ENCODE measurements at regions not wholly inside any gene's neighbourhood (a gene's known extent, or its start where the extent isn't known, plus 50 kb on each side); places are given as distances from the start of the nearest gene placed in this dataset.

DNA sequence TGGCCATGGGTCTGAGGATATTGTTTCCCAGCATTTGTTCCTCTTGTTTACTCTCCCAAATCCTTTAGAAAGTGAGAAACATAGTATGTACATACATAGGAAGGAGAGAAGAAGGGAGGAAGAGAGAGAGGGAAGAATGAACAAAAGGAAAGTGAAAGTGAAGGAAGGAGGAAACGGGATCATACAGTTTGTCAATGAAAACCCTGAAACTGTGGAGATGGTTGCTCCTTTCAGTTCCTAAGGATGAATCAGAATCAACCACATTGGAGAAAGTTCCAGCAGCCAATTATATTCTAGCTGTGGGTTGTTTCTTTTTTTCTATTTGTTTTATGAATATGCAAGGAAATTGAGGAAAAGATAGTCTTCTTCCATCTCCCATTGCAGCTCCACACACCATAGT, 396.5 kb downstream of the MLLT3 start:
- Histone ChIP-seq H3K9ac (no peak overlapping the region), H3K4me2 (no peak overlapping the region), H3K27ac (no peak overlapping the region), H3K27me3 (no peaks in the 10 kb centered on the region), H3K4me1 (peaks cover 5% of the 10 kb centered on the region), H3K4me3 (no peak overlapping the region), H4K20me1 (no peaks in the 10 kb centered on the region), H3K9me3 (no peaks in the 10 kb centered on the region), H3K36me3 (no peaks in the 10 kb centered on the region)
- no peak for TF ChIP-seq Cebpa-rat (IDR thresholded peaks at IDR 0.05)

DNA sequence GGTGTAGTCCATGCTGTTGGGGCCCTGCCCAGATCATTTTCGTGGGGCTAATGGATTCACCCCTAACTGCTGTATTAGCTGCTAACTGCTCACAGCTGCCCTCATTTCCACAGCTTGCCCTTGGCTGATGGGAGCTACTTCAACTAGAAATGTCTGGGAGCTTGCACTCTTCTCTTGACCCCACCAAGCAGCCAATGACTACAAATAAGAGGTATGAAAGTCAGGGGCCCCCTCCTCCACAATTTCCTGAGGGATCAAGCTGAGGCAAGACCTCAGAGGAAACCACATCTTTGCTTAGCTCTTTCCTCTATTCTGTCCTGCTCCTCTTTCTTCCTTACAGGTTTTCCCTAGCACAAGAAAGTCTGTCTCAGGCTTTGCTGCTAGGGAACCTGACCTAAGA, 397.5 kb downstream of the MLLT3 start:
- no peak overlapping the region for H3K4me3 ChIP-seq
- no peaks in the 10 kb centered on the region for H3K27me3 ChIP-seq
- no peak overlapping the region for H3K9ac ChIP-seq
- no peaks in the 10 kb centered on the region for H4K20me1 ChIP-seq
- no peak for TF ChIP-seq Cebpa-rat (IDR thresholded peaks at IDR 0.05)
- H3K4me1 ChIP-seq: peaks cover 5% of the 10 kb centered on the region
- H3K4me2 ChIP-seq: peak overlapping the region; percentile 29
- H3K36me3 ChIP-seq: no peaks in the 10 kb centered on the region
- no peaks in the 10 kb centered on the region for H3K9me3 ChIP-seq
- no peak overlapping the region for H3K27ac ChIP-seq

DNA sequence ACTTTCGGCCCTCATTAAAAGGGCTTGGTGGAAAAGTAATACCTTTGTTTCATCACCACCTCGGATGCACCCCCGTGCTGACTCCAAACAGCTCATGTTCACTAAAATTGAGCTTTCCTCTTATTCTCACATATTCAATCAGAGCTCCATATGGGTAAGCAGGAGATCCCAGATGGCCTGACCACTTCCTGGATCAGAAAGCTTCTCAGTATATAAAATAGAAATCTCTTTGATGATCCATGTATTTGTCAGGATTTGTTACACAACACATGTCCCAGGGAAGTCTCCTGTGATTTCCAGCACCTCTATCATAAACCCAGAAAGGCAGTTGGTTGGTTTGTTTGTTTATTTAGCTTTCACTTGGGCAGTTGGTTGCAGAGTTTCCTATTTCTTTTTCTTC, 402.0 kb downstream of the MLLT3 start:
- no peaks in the 10 kb centered on the region for H3K36me3 ChIP-seq
- no peak overlapping the region for H3K4me3 ChIP-seq
- H3K9me3 ChIP-seq: no peaks in the 10 kb centered on the region
- H3K4me1 ChIP-seq: peaks cover 5% of the 10 kb centered on the region
- TF ChIP-seq Cebpa-rat (IDR thresholded peaks at IDR 0.05): no peak
- H3K27me3 ChIP-seq: no peaks in the 10 kb centered on the region
- H3K9ac ChIP-seq: no peak overlapping the region
- H3K4me2 ChIP-seq: no peak overlapping the region
- H4K20me1 ChIP-seq: no peaks in the 10 kb centered on the region
- H3K27ac ChIP-seq: no peak overlapping the region

DNA sequence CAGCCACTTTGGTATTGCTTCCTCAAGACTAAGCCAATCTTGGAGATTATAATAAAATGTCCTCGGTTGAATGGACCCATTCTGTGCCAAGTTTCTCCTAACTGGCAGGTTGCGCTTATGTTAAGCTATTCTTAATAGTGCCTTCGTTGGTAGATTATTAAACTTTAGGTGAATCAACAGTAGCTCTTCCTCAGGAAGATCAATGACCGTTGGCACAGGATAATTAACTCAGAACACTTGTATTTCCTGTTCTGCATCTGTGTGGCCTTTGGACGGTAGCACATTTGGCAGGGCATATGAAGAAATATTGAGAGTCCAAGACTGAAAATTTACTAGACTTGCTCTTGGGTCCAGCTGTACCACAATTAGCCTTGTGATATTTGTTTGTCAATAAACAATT, 402.9 kb downstream of the MLLT3 start:
- no peak overlapping the region for H3K4me2 ChIP-seq
- H3K4me3 ChIP-seq: no peak overlapping the region
- H3K27ac ChIP-seq: no peak overlapping the region
- no peak for TF ChIP-seq Cebpa-rat (IDR thresholded peaks at IDR 0.05)
- H3K4me1 ChIP-seq: no peaks in the 10 kb centered on the region
- H4K20me1 ChIP-seq: no peaks in the 10 kb centered on the region
- H3K27me3 ChIP-seq: no peaks in the 10 kb centered on the region
- H3K36me3 ChIP-seq: no peaks in the 10 kb centered on the region
- no peak overlapping the region for H3K9ac ChIP-seq
- no peaks in the 10 kb centered on the region for H3K9me3 ChIP-seq

DNA sequence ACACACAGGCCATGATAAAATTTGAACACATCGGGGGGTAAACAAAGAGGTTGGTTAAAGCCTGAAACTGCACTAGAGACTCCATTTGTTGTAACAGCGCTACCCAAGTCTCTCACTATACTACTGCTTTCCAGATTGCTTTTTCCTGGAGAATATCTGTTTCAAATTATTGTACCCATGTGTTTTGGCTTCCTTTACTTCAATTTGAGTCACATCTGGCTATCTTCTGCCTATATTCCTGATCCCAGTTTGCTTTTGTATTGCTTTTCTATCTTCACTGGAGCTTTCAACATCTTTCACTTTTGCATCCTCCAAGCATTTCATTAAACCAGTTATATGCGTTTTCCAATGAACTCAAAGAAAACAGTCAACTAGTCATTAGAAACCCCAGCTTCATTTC, 404.7 kb downstream of the MLLT3 start:
- no peak for TF ChIP-seq Cebpa-rat (IDR thresholded peaks at IDR 0.05)
- H3K27ac ChIP-seq: no peak overlapping the region

DNA sequence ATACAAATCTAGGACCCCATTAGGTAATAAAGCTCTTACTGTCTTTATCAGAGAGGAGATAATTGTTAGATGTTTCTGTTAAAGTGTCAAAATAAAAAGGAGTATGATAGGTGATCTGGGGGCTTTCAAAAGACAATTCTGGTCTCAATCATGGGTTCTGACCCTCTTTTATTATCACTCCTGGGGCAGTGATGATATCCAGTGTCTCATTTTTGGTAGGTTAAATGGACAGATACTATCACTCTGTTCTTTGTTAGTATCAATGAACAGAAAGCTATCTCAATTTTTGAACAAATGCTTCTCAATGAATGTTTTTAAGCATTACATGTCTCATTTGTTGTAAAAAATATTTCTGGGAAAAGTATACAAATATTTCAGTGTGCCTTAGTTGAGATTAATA, 405.9 kb downstream of the MLLT3 start:
- Histone ChIP-seq H3K4me1 (no peaks in the 10 kb centered on the region), H3K4me2 (no peak overlapping the region), H3K36me3 (no peaks in the 10 kb centered on the region), H3K27me3 (no peaks in the 10 kb centered on the region), H3K9ac (no peak overlapping the region), H4K20me1 (no peaks in the 10 kb centered on the region), H3K27ac (no peak overlapping the region), H3K4me3 (no peak overlapping the region), H3K9me3 (no peaks in the 10 kb centered on the region)
- no peak for TF ChIP-seq Cebpa-rat (IDR thresholded peaks at IDR 0.05)

More for the DNA sequence above, 404.7 kb downstream of the MLLT3 start:
- H3K27me3 ChIP-seq: no peaks in the 10 kb centered on the region
- H3K9me3 ChIP-seq: no peaks in the 10 kb centered on the region
- no peaks in the 10 kb centered on the region for H3K4me1 ChIP-seq
- H3K4me3 ChIP-seq: no peak overlapping the region
- no peak overlapping the region for H3K4me2 ChIP-seq
- H3K36me3 ChIP-seq: no peaks in the 10 kb centered on the region
- H4K20me1 ChIP-seq: no peaks in the 10 kb centered on the region
- no peak overlapping the region for H3K9ac ChIP-seq

DNA sequence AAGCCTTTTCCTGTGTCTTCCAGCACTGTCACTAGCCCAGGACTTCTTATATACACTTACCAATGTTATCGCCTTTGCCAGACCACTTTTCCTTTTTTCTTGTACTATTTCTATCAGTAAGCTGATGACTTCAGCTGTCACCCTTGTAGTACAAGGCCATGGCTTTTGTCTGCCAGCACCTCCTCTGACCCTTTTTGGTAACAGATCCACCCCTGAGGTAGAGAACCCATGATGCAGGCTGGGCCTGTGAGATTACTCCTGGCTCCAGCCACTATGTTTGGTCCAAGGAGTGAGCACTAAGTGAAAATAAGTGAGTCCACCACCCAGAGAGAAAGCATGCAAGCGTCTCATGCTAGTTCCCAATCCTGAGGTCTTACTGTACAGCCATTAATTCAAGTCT, 406.7 kb downstream of the MLLT3 start:
- Histone ChIP-seq H4K20me1 (no peaks in the 10 kb centered on the region), H3K9ac (no peak overlapping the region), H3K4me3 (no peak overlapping the region), H3K4me2 (no peak overlapping the region), H3K27me3 (no peaks in the 10 kb centered on the region), H3K36me3 (no peaks in the 10 kb centered on the region), H3K27ac (no peak overlapping the region), H3K9me3 (no peaks in the 10 kb centered on the region), H3K4me1 (no peaks in the 10 kb centered on the region)
- no peak for TF ChIP-seq Cebpa-rat (IDR thresholded peaks at IDR 0.05)

DNA sequence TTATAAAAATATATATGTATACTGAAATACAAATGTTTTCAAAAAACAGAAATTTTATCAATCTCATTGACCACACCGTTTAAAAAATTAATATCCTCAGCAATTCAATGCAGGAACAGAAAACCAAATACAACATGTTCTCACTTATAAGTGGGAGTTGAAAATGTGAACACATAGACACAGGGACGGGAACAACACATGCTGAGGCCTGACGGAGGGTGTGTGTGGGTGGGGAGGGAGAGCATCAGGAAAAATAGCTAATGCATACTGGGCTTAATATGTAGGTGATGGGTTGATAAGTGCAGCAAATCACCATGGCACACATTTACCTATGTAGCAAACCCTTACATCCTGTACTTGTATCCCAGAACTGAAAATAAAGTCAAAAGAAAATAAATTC, 409.5 kb downstream of the MLLT3 start:
- no peak overlapping the region for H3K27ac ChIP-seq
- TF ChIP-seq Cebpa-rat (IDR thresholded peaks at IDR 0.05): no peak
- no peaks in the 10 kb centered on the region for H3K9me3 ChIP-seq
- H4K20me1 ChIP-seq: no peaks in the 10 kb centered on the region
- H3K4me2 ChIP-seq: no peak overlapping the region
- H3K4me3 ChIP-seq: no peak overlapping the region
- H3K4me1 ChIP-seq: no peaks in the 10 kb centered on the region
- no peak overlapping the region for H3K9ac ChIP-seq
- no peaks in the 10 kb centered on the region for H3K27me3 ChIP-seq
- no peaks in the 10 kb centered on the region for H3K36me3 ChIP-seq

DNA sequence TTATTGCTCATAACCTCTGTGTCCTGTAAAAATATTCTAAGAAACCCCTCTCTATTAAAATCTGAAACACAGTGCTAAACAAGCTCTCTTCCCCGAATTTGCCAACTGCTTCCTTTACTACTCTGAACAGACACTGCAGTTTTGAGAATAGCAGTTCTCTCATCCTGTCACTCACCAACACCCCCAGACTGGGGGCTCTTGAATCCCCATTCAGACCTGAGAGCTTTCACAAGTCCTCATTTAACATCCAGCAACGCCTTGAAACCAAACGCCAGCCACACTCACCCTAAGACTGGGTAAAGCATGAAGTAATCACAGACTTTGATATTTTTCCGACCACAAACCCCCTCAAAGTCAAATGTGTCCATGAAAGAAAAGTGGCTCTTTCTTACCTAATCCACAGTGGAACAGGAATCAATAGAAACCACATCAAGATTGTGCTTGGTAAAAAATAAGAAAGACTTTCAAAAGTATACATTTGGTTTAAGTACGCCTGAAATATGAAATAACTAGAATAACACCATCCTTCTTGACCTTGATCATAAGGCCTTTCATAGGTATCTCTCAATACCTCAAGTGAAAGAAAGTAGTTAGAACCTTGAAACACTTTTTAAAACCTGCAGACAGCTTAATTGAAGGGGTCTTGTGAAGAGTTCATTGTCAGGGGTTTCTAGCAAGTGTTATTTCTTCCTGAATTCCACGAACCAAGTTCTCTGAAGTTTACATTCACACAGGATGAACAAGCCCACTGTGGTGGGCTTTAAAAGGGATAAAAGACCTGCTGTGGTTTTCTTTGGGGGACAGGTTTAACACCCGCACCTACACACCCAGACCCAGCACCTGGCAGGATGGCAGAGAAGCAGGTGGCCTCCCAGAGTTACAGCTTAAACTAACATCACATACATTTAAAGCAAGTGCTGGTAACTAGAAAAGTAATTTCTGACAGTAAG, 412.6 kb downstream of the MLLT3 start:
- H3K4me1 ChIP-seq: no peaks in the 10 kb centered on the region
- H3K4me2 ChIP-seq: no peak overlapping the region
- H4K20me1 ChIP-seq: no peaks in the 10 kb centered on the region
- no peaks in the 10 kb centered on the region for H3K27me3 ChIP-seq
- no peak overlapping the region for H3K4me3 ChIP-seq
- no peak overlapping the region for H3K9ac ChIP-seq
- no peak overlapping the region for H3K27ac ChIP-seq
- H3K9me3 ChIP-seq: no peaks in the 10 kb centered on the region
- no peak for TF ChIP-seq Cebpa-rat (IDR thresholded peaks at IDR 0.05)
- no peaks in the 10 kb centered on the region for H3K36me3 ChIP-seq

DNA sequence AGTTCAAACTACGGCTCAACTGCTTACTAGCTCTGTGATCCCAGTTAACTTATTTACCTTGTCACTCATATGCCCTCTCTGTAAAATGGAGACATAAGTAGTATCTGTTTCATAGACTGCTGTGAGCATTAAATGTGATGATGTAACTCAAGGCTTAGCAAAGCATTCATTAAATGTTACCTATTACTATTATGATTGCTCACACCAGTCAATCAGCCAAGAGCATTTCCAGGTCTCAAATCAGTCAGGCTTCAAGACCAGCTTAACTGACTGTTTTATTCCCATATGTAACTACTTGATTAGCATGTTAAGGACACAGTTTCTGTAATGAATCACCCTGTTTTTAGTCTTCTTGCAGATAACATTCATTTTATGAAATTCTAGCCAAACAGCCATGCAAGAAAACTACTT, 413.3 kb downstream of the MLLT3 start:
- Histone ChIP-seq H3K9ac (no peak overlapping the region), H3K27ac (no peak overlapping the region), H3K4me1 (no peaks in the 10 kb centered on the region), H3K36me3 (no peaks in the 10 kb centered on the region), H3K4me3 (no peak overlapping the region), H4K20me1 (no peaks in the 10 kb centered on the region), H3K4me2 (no peak overlapping the region), H3K27me3 (no peaks in the 10 kb centered on the region), H3K9me3 (no peaks in the 10 kb centered on the region)
- no peak for TF ChIP-seq Cebpa-rat (IDR thresholded peaks at IDR 0.05)
